Panc1 (cell line): ENCODE measurements at regions not wholly inside any gene's neighbourhood (a gene's known extent, or its start where the extent isn't known, plus 50 kb on each side); places are given as distances from the start of the nearest gene placed in this dataset.

Source experiments
- POLR2AphosphoS5 ChIP-seq: IDR thresholded peaks from 2 replicates; pipeline ENCODE4 v1.6.1; 2012; ENCODE audit warnings: mild to moderate bottlenecking, low read depth, low read length, moderate library complexity
- SIN3A ChIP-seq: IDR thresholded peaks from 2 replicates; pipeline ENCODE4 v1.6.1; 2012; ENCODE audit warnings: low read depth, mild to moderate bottlenecking, low read length, moderate library complexity, borderline replicate concordance; ENCODE audit not compliant: insufficient read depth
- TCF7L2 ChIP-seq: IDR thresholded peaks from 2 replicates; pipeline ENCODE4 v1.6.1; 2011; ENCODE audit warnings: mild to moderate bottlenecking, low read depth, low read length, inconsistent platforms
- TF ChIP-seq, protein P1 (sequence below): fragments of 450-650 bp; IDR thresholded peaks from 2 replicates; pipeline ENCODE4 v1.5.1; 2017; ENCODE audit warnings: mild to moderate bottlenecking

DNA sequence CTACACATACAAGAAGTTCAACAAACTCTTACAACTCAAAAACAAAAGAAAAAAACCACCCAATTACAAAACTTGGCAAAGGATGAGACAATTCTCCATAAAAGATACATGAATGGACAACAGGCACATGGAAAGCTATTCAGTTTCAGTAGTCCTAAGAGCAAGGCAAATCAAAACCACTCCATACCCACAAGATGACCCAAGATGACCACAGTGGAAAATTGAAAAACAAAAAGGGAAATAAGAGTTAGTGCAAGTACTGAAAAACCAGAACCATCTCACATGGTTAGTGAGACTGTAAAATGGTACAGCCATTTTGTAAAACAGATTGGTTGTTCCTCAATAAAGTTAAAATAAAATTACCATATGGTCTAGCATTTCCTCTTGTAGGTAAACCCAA, 287.1 kb upstream of the CDH9 start:
- TF ChIP-seq SIN3A (no peak), POLR2AphosphoS5 (no peak), TCF7L2 (no peak)
- TF ChIP-seq, protein P1, sequence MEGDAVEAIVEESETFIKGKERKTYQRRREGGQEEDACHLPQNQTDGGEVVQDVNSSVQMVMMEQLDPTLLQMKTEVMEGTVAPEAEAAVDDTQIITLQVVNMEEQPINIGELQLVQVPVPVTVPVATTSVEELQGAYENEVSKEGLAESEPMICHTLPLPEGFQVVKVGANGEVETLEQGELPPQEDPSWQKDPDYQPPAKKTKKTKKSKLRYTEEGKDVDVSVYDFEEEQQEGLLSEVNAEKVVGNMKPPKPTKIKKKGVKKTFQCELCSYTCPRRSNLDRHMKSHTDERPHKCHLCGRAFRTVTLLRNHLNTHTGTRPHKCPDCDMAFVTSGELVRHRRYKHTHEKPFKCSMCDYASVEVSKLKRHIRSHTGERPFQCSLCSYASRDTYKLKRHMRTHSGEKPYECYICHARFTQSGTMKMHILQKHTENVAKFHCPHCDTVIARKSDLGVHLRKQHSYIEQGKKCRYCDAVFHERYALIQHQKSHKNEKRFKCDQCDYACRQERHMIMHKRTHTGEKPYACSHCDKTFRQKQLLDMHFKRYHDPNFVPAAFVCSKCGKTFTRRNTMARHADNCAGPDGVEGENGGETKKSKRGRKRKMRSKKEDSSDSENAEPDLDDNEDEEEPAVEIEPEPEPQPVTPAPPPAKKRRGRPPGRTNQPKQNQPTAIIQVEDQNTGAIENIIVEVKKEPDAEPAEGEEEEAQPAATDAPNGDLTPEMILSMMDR = no peak
